Lower leg skin (tissue), 4 donors: ENCODE measurements at regions not wholly inside any gene's neighbourhood (a gene's known extent, or its start where the extent isn't known, plus 50 kb on each side); places are given as distances from the start of the nearest gene placed in this dataset.
"Not testable (repeated sequence)": the region's sequence is repeated elsewhere in the genome, so short reads cannot be mapped to it uniquely, and the experiment has no call there.

Experiments
- DNase-seq, 2 donors: peaks; one replicate each; pipeline ENCODE4 v3.0.0-alpha.2; 2019; ENCODE audit warnings: low spot score in 2 of 2
- H3K4me3 ChIP-seq: fragments of 200-600 bp; sonication (generic); 2 replicates; pipeline ENCODE4 v1.5.1; 2017; ENCODE audit warnings: mild to moderate bottlenecking, low read depth; ENCODE audit not compliant: poor library complexity, severe bottlenecking
- POLR2A ChIP-seq, 2 donors: fragments of 450-650 bp; IDR thresholded peaks; one replicate each; pipeline ENCODE4 v1.6.1; 2016 to 2017; ENCODE audit warnings: antibody characterized with exemption in 2 of 2, mild to moderate bottlenecking in 1 of 2, moderate library complexity in 1 of 2
- WGBS, 2 donors: methylation state at CpG; one replicate each; pipeline ENCODE4 v1.1.5; 2018; 5-methylcytosine and 5-hydroxymethylcytosine counted together
- intact Hi-C: fragments of 100-400 bp; cut with DNase I; formaldehyde crosslinking; loops from one replicate; pipeline ENCODE4 v1.15.0; 2023; ENCODE audit warnings: low total_unique reads
- TF ChIP-seq, protein P1 (sequence below), 3 donors: fragments of 450-650 bp; IDR thresholded peaks; one replicate each; pipeline ENCODE4 v1.5.1; 2016; ENCODE audit warnings: antibody characterized with exemption in 3 of 3, mild to moderate bottlenecking in 3 of 3, moderate library complexity in 2 of 3

DNA sequence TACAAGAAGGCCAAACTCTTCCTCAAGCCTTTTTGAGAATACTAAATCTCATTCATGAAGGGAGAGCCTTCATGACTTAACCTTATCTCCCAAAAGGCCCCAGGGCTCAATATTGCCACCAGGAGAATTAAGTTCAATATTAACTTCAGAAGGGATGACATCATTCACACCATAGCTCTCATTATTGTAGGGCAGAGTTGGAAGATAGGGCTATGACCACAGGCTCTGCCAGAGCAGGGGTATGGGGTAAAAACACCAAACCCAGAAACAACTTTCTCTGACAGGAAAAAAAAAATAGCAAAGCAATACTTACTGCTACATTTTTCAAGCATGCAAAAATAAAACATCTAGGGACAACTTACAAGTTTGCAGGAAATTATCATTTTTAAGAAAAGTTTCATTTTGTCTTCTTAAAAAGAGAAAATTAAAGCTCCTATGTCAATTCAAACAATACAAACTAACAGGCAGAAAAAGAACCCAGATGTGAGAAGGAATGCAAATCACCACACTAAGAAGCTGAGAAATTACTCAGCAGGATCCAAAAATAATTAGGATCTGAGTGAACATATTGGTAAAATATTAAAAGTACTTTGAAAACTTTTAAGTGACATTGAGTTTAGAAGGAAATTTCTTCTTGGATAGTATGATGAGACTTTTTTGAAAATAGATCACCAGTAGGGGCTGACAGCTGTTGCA lies 1156.5 kb downstream of the NCAM2 start:
- TF ChIP-seq, protein P1, sequence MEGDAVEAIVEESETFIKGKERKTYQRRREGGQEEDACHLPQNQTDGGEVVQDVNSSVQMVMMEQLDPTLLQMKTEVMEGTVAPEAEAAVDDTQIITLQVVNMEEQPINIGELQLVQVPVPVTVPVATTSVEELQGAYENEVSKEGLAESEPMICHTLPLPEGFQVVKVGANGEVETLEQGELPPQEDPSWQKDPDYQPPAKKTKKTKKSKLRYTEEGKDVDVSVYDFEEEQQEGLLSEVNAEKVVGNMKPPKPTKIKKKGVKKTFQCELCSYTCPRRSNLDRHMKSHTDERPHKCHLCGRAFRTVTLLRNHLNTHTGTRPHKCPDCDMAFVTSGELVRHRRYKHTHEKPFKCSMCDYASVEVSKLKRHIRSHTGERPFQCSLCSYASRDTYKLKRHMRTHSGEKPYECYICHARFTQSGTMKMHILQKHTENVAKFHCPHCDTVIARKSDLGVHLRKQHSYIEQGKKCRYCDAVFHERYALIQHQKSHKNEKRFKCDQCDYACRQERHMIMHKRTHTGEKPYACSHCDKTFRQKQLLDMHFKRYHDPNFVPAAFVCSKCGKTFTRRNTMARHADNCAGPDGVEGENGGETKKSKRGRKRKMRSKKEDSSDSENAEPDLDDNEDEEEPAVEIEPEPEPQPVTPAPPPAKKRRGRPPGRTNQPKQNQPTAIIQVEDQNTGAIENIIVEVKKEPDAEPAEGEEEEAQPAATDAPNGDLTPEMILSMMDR (IDR thresholded peaks at IDR 0.05): no peak
- no peak for TF ChIP-seq POLR2A (IDR thresholded peaks at IDR 0.05)
- intact Hi-C loops: no loop called here
- DNase-seq: no peak
- H3K4me3 ChIP-seq: no peak overlapping the region

- intact Hi-C loops: no loop called here
- DNase-seq: no peak
- TF ChIP-seq, protein P1 (IDR thresholded peaks at IDR 0.05): no peak
- TF ChIP-seq POLR2A (IDR thresholded peaks at IDR 0.05): no peak
- H3K4me3 ChIP-seq: no peak overlapping the region
Measured at GRCh38 chr21:22164912-22165311, 1166.7 kb downstream of the NCAM2 start.

DNA sequence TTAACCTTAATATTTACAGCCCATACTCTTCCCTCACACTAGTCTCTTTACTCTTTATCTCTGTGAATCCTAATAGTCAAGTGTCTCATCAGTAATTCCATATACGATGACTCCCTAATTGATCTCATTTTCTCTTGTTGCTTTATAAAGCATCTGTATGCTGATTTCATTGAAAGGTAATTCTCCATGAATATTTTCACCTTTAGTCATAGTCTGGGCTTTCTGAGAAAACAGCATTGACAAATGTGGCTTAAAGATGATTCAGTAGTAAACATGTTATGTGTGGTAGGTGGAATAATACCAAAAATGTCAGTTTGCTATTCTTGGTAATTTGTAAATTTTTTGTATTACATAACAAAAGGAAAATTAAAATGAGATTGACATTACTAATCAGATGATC lies 1176.5 kb downstream of the NCAM2 start:
- intact Hi-C loops: no loop called here
- TF ChIP-seq, protein P1 (IDR thresholded peaks at IDR 0.05): no peak
- no peak for TF ChIP-seq POLR2A (IDR thresholded peaks at IDR 0.05)
- 83 to 97% methylated on average over 1 of the region's 1 CpG for WGBS, 2 donors
- DNase-seq: no peak
- no peak overlapping the region for H3K4me3 ChIP-seq

- no peak for TF ChIP-seq POLR2A (IDR thresholded peaks at IDR 0.05)
- TF ChIP-seq, protein P1 (IDR thresholded peaks at IDR 0.05): no peak
- intact Hi-C loops: no loop called here
- DNase-seq: no peak
- 94 to 95% methylated on average over 6 of the region's 6 CpGs for WGBS, 2 donors
- H3K4me3 ChIP-seq: no peak overlapping the region
Measured at GRCh38 chr21:22189278-22189677, 1191.1 kb downstream of the NCAM2 start.

DNA sequence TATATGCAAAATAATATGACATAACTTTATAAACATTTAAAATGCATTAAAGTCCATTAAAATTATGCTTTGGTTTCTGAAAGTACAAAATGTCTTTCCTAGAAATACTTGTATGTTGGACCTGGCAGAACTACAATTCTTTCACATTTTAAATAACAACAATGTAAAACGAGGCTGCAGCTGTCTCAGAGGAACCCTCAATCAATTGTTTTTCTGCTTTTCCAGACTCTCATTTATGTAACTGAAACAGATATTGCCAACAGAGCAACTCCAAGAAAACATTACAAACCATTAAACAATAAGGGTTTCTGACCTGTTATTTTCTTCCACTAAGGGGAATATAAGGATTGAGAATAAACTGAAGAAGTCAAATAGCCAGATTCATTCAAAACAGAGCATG lies 1193.4 kb downstream of the NCAM2 start:
- no peak for TF ChIP-seq POLR2A (IDR thresholded peaks at IDR 0.05)
- TF ChIP-seq, protein P1 (IDR thresholded peaks at IDR 0.05): no peak
- WGBS, 2 donors: 10 to 12% methylated on average over 1 of the region's 1 CpG
- intact Hi-C loops: no loop called here
- DNase-seq: no peak
- no peak overlapping the region for H3K4me3 ChIP-seq

DNA sequence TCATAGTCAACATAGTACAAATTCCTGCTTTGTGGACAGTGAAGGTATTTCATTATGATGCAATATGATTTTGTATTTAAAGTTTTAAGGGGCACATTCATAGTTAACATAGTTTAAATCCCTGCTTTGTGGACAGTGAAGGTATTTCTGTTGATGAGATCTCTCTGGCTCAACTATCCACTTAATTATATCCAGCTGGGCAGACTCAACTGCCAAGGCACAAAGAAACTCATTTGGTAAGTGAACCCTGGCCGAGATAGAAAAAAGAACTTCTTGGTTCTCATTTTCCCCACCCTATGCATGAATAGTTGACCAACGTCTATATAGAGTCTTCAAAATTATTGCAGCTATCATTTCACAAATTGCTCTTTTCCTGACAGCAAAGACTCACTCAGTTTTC lies 1194.6 kb downstream of the NCAM2 start:
- H3K4me3 ChIP-seq: no peak overlapping the region
- 49 to 52% methylated on average over 2 of the region's 2 CpGs for WGBS, 2 donors
- intact Hi-C loops: no loop called here
- no peak for DNase-seq
- no peak for TF ChIP-seq POLR2A (IDR thresholded peaks at IDR 0.05)
- TF ChIP-seq, protein P1 (IDR thresholded peaks at IDR 0.05): no peak

DNA sequence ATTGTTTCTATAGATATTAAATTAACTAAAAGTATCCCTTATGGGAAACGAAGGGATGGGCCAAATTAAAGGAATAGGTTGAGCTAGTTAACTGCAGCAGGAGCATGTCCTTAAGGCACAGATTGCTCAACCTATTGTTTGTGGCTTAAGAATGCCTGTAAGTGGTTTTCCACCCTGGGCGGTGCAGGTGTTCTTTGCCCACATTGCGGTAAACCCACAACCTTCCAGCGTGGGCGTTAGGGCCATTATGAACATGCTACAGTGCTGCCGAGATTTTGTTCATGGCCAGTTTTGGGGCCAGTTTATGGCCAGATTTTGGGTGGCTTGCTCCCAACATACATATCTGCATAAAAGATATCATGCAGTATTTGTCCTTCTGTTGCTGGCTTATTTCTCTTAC lies 1196.8 kb downstream of the NCAM2 start:
- 76 to 81% methylated on average over 6 of the region's 6 CpGs for WGBS, 2 donors
- H3K4me3 ChIP-seq, intact Hi-C loops, DNase-seq: not testable (repeated sequence)
